ENCODE measurements at regions not wholly inside any gene's neighbourhood (a gene's known extent, or its start where the extent isn't known, plus 50 kb on each side); places are given as distances from the start of the nearest gene placed in this dataset.

- TF ChIP-seq CTCF (IDR thresholded peaks at IDR 0.05) (no peak), POLR2AphosphoS5 (IDR thresholded peaks at IDR 0.05) (no peak)
These were observed 337.8 kb upstream of the ZFHX3 start for GRCh38 chr16:73385696-73386095.

Data from suprapubic skin (tissue), 3 donors.